Skeletal muscle tissue (tissue), 3 donors: ENCODE measurements at regions not wholly inside any gene's neighbourhood (a gene's known extent, or its start where the extent isn't known, plus 50 kb on each side); places are given as distances from the start of the nearest gene placed in this dataset.
"Not testable (repeated sequence)": the region's sequence is repeated elsewhere in the genome, so short reads cannot be mapped to it uniquely, and the experiment has no call there.

ENCODE experiments used
- H3K27ac ChIP-seq: one replicate; pipeline ENCODE4 v1.7.0; 2013; ENCODE audit warnings: mild to moderate bottlenecking, low read depth, low read length, inconsistent platforms
- H3K27me3 ChIP-seq, 3 donors: one replicate each; pipeline ENCODE4 v1.7.0; 2013; ENCODE audit warnings: low read length in 3 of 3; ENCODE audit not compliant: control insufficient read depth in 3 of 3, insufficient read depth in 3 of 3
- H3K36me3 ChIP-seq, 3 donors: one replicate each; pipeline ENCODE4 v1.7.0; 2013; ENCODE audit warnings: low read length in 3 of 3; ENCODE audit not compliant: control insufficient read depth in 3 of 3, insufficient read depth in 3 of 3
- H3K4me1 ChIP-seq, 3 donors: one replicate each; pipeline ENCODE4 v1.7.0; 2013; ENCODE audit warnings: low read length in 3 of 3, mild to moderate bottlenecking in 3 of 3; ENCODE audit not compliant: control insufficient read depth in 3 of 3, insufficient read depth in 3 of 3
- H3K4me3 ChIP-seq, 3 donors: one replicate each; pipeline ENCODE4 v1.7.0; 2013; ENCODE audit warnings: low read length in 3 of 3
- H3K9ac ChIP-seq, 3 donors: one replicate each; pipeline ENCODE4 v1.7.0; 2013; ENCODE audit warnings: low read length in 3 of 3, mild to moderate bottlenecking in 3 of 3, moderate library complexity in 2 of 3, low read depth in 1 of 3
- H3K9me3 ChIP-seq, 3 donors: one replicate each; pipeline ENCODE4 v1.7.0; 2013; ENCODE audit warnings: low read length in 3 of 3; ENCODE audit not compliant: control insufficient read depth in 3 of 3
- donor health status: Osteomylitis.

DNA sequence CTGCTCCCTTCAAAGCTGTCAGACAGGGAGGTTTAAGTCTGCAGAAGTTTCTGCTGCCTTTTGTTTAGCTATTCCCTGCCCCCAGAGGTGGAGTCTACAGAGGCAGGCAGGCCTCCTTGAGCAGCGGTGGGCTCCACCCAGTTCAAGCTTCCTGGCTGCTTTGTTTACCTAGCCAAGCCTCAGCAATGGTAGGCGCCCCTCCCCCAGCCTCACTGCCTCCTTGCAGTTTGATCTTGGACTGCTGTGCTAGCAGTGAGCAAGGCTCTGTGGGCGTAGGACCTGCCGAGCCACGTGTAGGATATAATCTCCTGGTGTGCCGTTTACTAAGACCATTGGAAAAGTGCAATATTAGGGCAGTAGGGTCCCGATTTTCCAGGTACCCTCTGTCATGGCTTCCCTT is 707.1 kb upstream of the POM121L12 start:
- not testable (repeated sequence) for H3K27ac ChIP-seq, H3K9ac ChIP-seq, H3K4me1 ChIP-seq, H3K4me3 ChIP-seq, H3K27me3 ChIP-seq, H3K36me3 ChIP-seq, H3K9me3 ChIP-seq

DNA sequence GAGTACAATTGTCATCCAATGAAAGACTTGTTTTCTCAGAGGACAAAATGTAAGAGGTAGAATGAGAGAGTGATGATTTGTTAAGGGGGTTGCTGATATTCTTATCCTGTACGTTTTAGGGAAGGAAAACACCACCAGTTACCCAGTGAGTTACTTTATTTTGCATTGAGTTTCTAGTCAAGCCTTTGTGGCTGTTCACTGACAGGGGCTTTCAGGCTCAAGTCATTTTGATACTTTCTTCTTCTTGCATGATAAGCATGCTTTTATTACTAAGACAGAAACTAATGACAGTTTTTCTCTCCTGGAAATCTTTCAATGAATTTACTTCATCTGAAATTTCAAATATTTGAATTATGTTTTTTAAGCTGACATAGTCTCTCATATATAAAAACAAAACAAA is 710.2 kb upstream of the POM121L12 start:
- no peak overlapping the region for H3K27ac ChIP-seq
- H3K36me3 ChIP-seq, result no peaks in the 10 kb centered on the region
- no peaks in the 10 kb centered on the region for H3K4me1 ChIP-seq
- H3K27me3 ChIP-seq, result no peaks in the 10 kb centered on the region
- no peak overlapping the region for H3K9ac ChIP-seq
- H3K9me3 ChIP-seq, result peaks cover 0 to 2% (median 0%) of the 10 kb centered on the region in 3 donors
- no peak overlapping the region for H3K4me3 ChIP-seq

GRCh38 chr7:52323202-52323746 is 712.2 kb upstream of the POM121L12 start:
- no peak overlapping the region for H3K9ac ChIP-seq
- no peaks in the 10 kb centered on the region for H3K36me3 ChIP-seq
- H3K27ac ChIP-seq, result no peak overlapping the region
- no peak overlapping the region for H3K4me3 ChIP-seq
- no peaks in the 10 kb centered on the region for H3K27me3 ChIP-seq
- no peaks in the 10 kb centered on the region for H3K4me1 ChIP-seq
- H3K9me3 ChIP-seq, result peaks cover 0 to 2% (median 2%) of the 10 kb centered on the region in 3 donors

- H3K9me3 ChIP-seq, result peaks cover 0 to 2% (median 2%) of the 10 kb centered on the region in 3 donors
- H3K4me1 ChIP-seq, result no peaks in the 10 kb centered on the region
- no peak overlapping the region for H3K4me3 ChIP-seq
Observed at GRCh38 chr7:52320610-52321009, 714.8 kb upstream of the POM121L12 start.

GRCh38 chr7:52317921-52318320 is 717.5 kb upstream of the POM121L12 start:
- Histone ChIP-seq H3K4me1 (no peaks in the 10 kb centered on the region), H3K27me3 (no peaks in the 10 kb centered on the region), H3K9me3 (peaks cover 0 to 5% (median 2%) of the 10 kb centered on the region in 3 donors), H3K4me3 (no peak overlapping the region), H3K9ac (no peak overlapping the region), H3K27ac (no peak overlapping the region), H3K36me3 (no peaks in the 10 kb centered on the region)

More at GRCh38 chr7:52320610-52321009, 714.8 kb upstream of the POM121L12 start:
- no peak overlapping the region for H3K27ac ChIP-seq
- no peaks in the 10 kb centered on the region for H3K27me3 ChIP-seq
- no peak overlapping the region for H3K9ac ChIP-seq
- no peaks in the 10 kb centered on the region for H3K36me3 ChIP-seq

GRCh38 chr7:52311886-52312285 is 723.5 kb upstream of the POM121L12 start:
- Histone ChIP-seq H3K9ac (no peak overlapping the region), H3K4me3 (no peak overlapping the region), H3K27me3 (no peaks in the 10 kb centered on the region), H3K36me3 (no peaks in the 10 kb centered on the region), H3K9me3 (peaks cover 0 to 3% (median 2%) of the 10 kb centered on the region in 3 donors), H3K27ac (no peak overlapping the region), H3K4me1 (no peaks in the 10 kb centered on the region)

DNA sequence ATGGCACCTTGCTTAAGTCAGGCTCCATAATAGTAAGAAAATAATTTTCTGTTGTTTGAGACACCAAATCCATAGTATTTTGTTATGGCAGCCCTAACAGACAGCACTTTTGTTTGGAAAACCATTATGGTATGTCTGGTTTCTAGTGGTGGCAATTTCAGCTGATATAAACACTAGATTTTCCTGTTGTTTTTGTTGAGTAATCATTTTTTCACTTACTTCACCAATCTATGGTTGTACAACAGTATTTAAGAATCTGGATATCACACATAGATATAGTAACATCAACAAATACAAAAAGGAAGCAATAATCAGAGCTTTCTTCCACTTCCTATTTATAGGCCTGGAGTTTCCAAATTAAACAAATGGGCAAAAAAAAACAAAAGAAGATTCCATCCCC is 725.8 kb upstream of the POM121L12 start:
- Histone ChIP-seq H3K9ac (no peak overlapping the region), H3K4me3 (no peak overlapping the region), H3K27me3 (no peaks in the 10 kb centered on the region), H3K27ac (no peak overlapping the region), H3K36me3 (no peaks in the 10 kb centered on the region), H3K9me3 (peaks cover 0 to 3% (median under 1%) of the 10 kb centered on the region in 3 donors), H3K4me1 (no peaks in the 10 kb centered on the region)

GRCh38 chr7:52302765-52303520 is 732.5 kb upstream of the POM121L12 start:
- H3K4me1 ChIP-seq, result no peaks in the 10 kb centered on the region
- H3K36me3 ChIP-seq, result no peaks in the 10 kb centered on the region
- no peak overlapping the region for H3K4me3 ChIP-seq
- no peak overlapping the region for H3K27ac ChIP-seq
- no peaks in the 10 kb centered on the region for H3K27me3 ChIP-seq
- no peaks in the 10 kb centered on the region for H3K9me3 ChIP-seq
- no peak overlapping the region for H3K9ac ChIP-seq

DNA sequence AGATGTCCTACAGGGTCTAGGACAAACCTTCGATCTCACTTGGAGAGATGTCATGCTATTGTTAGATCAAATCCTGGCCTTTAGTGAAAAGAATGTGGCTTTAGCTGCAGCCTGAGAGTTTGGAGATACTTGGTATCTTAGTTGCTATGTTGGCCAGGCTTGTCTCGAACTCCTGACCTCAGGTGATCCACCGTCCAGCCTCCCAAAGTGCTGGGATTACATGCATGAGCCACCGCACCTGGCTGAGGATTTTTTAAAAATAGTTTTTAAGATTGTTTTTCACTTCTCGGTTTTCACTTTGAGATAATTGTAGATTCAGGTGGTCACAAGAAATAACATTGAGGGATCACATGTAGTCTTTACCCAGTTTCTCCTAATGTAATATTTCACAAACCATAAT is 738.3 kb upstream of the POM121L12 start:
- no peak overlapping the region for H3K27ac ChIP-seq
- H3K36me3 ChIP-seq, result no peaks in the 10 kb centered on the region
- H3K27me3 ChIP-seq, result no peaks in the 10 kb centered on the region
- no peak overlapping the region for H3K4me3 ChIP-seq
- no peaks in the 10 kb centered on the region for H3K4me1 ChIP-seq
- peaks cover 0 to 3% (median 0%) of the 10 kb centered on the region in 3 donors for H3K9me3 ChIP-seq
- no peak overlapping the region for H3K9ac ChIP-seq

- Histone ChIP-seq H3K4me3 (no peak overlapping the region), H3K9me3 (peaks cover 0 to 3% (median 0%) of the 10 kb centered on the region in 3 donors), H3K27me3 (no peaks in the 10 kb centered on the region), H3K27ac (no peak overlapping the region), H3K36me3 (no peaks in the 10 kb centered on the region), H3K9ac (no peak overlapping the region), H3K4me1 (no peaks in the 10 kb centered on the region)
Observed at GRCh38 chr7:52294942-52295341, 740.5 kb upstream of the POM121L12 start.
